ENCODE measurements at regions not wholly inside any gene's neighbourhood (a gene's known extent, or its start where the extent isn't known, plus 50 kb on each side); places are given as distances from the start of the nearest gene placed in this dataset.

- no peak overlapping the region for H3K4me3 ChIP-seq
- WGBS, 5 donors, result 7 to 39% (median 22%) methylated on average over 1 of the region's 1 CpG
- intact Hi-C loops (cut with DNase I; ENCODE audit: low total_unique reads), result no loop called here
Measured at GRCh38 chr2:220833446-220833845, 738.7 kb downstream of the EPHA4 start.

DNA sequence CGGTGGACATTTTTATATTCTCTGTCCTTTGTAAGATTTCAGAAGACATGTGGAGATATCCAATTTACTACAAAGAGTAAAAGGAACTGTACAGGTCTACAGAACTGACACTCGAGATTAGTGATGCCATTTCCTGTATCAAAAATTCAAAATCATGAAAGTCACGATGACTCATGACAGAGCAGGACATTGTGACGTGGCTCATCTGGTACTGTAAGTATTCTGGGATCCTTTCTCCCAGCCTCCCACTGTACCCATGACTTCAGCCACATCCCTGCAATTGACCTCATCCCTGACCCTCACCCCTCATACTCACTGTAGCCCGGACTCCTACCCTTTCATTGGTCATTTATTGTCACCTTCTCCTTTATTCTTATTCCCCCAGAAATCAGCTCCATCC, 736.5 kb downstream of the EPHA4 start:
- intact Hi-C loops (cut with DNase I; ENCODE audit: low total_unique reads), result no loop called here
- no peak overlapping the region for H3K27ac ChIP-seq
- H3K9me3 ChIP-seq, result no peaks in the 10 kb centered on the region
- H3K4me3 ChIP-seq, result no peak overlapping the region
- no peaks in the 10 kb centered on the region for H3K36me3 ChIP-seq
- no peak for DNase-seq
- H3K27me3 ChIP-seq, result no peaks in the 10 kb centered on the region
- H3K4me1 ChIP-seq, result peaks cover 0 to 4% (median 0%) of the 10 kb centered on the region in 4 donors
- WGBS, 5 donors, result 66 to 72% (median 69%) methylated on average over 5 of the region's 5 CpGs
- TF ChIP-seq POLR2AphosphoS5 (IDR thresholded peaks at IDR 0.05) (no peak), POLR2A (IDR thresholded peaks at IDR 0.05) (no peak), EP300 (IDR thresholded peaks at IDR 0.05) (no peak), CTCF (IDR thresholded peaks at IDR 0.05) (no peak)

More at GRCh38 chr2:220833446-220833845, 738.7 kb downstream of the EPHA4 start:
- TF ChIP-seq CTCF (IDR thresholded peaks at IDR 0.05) (no peak), POLR2A (IDR thresholded peaks at IDR 0.05) (no peak), EP300 (IDR thresholded peaks at IDR 0.05) (no peak), POLR2AphosphoS5 (IDR thresholded peaks at IDR 0.05) (no peak)
- Histone ChIP-seq H3K27me3 (no peaks in the 10 kb centered on the region), H3K36me3 (no peaks in the 10 kb centered on the region), H3K9me3 (no peaks in the 10 kb centered on the region), H3K4me1 (peaks cover 0 to 4% (median 0%) of the 10 kb centered on the region in 4 donors), H3K27ac (no peak overlapping the region)
- DNase-seq, result no peak

DNA sequence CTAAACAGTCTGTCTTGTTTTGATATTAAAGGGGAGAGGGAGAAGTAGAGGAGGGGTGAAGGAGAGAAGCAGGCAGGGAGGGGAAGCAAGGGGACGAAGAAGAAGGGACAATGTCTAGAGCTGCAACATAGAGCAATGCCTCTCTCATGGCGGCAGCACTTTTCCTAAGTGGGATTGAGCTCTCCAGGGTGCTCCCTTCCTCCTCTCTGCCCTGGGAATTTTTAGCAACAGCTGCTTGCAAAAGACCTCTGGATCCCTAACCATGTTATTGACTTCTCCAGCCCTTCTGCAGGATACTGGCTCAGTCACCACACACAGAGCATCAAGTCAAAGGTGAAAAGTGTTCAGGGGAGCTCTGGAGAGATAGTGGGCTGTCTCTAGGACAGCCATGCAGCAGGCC, 734.9 kb downstream of the EPHA4 start:
- H3K9me3 ChIP-seq, result no peaks in the 10 kb centered on the region
- no peak for TF ChIP-seq CTCF (IDR thresholded peaks at IDR 0.05)
- no peak for TF ChIP-seq POLR2A (IDR thresholded peaks at IDR 0.05)
- DNase-seq, result no peak
- peaks cover 0 to 4% (median 0%) of the 10 kb centered on the region in 4 donors for H3K4me1 ChIP-seq
- 47 to 76% (median 66%) methylated on average over 2 of the region's 2 CpGs for WGBS, 5 donors
- no peak overlapping the region for H3K27ac ChIP-seq
- no peaks in the 10 kb centered on the region for H3K36me3 ChIP-seq
- H3K27me3 ChIP-seq, result no peaks in the 10 kb centered on the region
- H3K4me3 ChIP-seq, result no peak overlapping the region
- intact Hi-C loops (cut with DNase I; ENCODE audit: low total_unique reads), result no loop called here

- no peaks in the 10 kb centered on the region for H3K4me1 ChIP-seq
- no peaks in the 10 kb centered on the region for H3K9me3 ChIP-seq
- intact Hi-C loops (cut with DNase I; ENCODE audit: low total_unique reads), result no loop called here
- 77 to 83% (median 80%) methylated on average over 4 of the region's 4 CpGs for WGBS, 5 donors
- no peak for DNase-seq
- no peaks in the 10 kb centered on the region for H3K36me3 ChIP-seq
- no peak overlapping the region for H3K27ac ChIP-seq
- no peak overlapping the region for H3K4me3 ChIP-seq
- TF ChIP-seq POLR2A (IDR thresholded peaks at IDR 0.05) (no peak), EP300 (IDR thresholded peaks at IDR 0.05) (no peak), CTCF (IDR thresholded peaks at IDR 0.05) (no peak), POLR2AphosphoS5 (IDR thresholded peaks at IDR 0.05) (no peak)
- no peaks in the 10 kb centered on the region for H3K27me3 ChIP-seq
Measured at GRCh38 chr2:220842901-220843665, 729.0 kb downstream of the EPHA4 start.
